IMR-90 (cell line): ENCODE measurements at regions not wholly inside any gene's neighbourhood (a gene's known extent, or its start where the extent isn't known, plus 50 kb on each side); places are given as distances from the start of the nearest gene placed in this dataset.

Experiments
- BHLHE40 ChIP-seq: fragments of 150-350 bp; IDR thresholded peaks from 2 replicates; pipeline ENCODE4 v1.6.1; 2016; ENCODE audit warnings: mild to moderate bottlenecking, low read depth, low read length
- CTCF ChIP-seq: conservative IDR thresholded peaks from 2 replicates; pipeline ENCODE4 v1.5.1; 2012; ENCODE audit warnings: mild to moderate bottlenecking, low read depth, low read length, improper control_type of control experiment
- POLR2A ChIP-seq: IDR thresholded peaks from 2 replicates; pipeline ENCODE4 v1.6.1; 2012; ENCODE audit warnings: mild to moderate bottlenecking, low read depth, low read length
- SMC3 ChIP-seq: fragments of 150-350 bp; IDR thresholded peaks from 2 replicates; pipeline ENCODE4 v1.6.1; 2016; ENCODE audit warnings: low read depth, mild to moderate bottlenecking, antibody characterized with exemption, low read length, moderate library complexity
- USF2 ChIP-seq: fragments of 150-350 bp; IDR thresholded peaks from 2 replicates; pipeline ENCODE4 v1.6.1; 2017; ENCODE audit warnings: mild to moderate bottlenecking, antibody characterized with exemption, low read length, low read depth

GRCh38 chr4:60345392-60345791 lies 854.7 kb upstream of the ADGRL3 start:
- TF ChIP-seq POLR2A, result no peak
- TF ChIP-seq CTCF, result no peak
- no peak for TF ChIP-seq USF2
- no peak for TF ChIP-seq SMC3
- no peak for TF ChIP-seq BHLHE40
